GM23338 (cell line): ENCODE measurements at regions not wholly inside any gene's neighbourhood (a gene's known extent, or its start where the extent isn't known, plus 50 kb on each side); places are given as distances from the start of the nearest gene placed in this dataset.

Source experiments
- CREB1 ChIP-seq: fragments of 250-450 bp; sonication (Bioruptor Pico); IDR thresholded peaks from 2 replicates; pipeline ENCODE4 v1.5.0; 2020; ENCODE audit warnings: low read depth, mild to moderate bottlenecking, moderate library complexity
- CTCF ChIP-seq, 2 experiments: fragments of 200-600 bp in 1 of 2; sonication (generic) in 1 of 2; conservative IDR thresholded peaks; 2 replicates each; pipeline versions ENCODE4 v1.5.1 to v1.6.1; 2016 to 2017; ENCODE audit warnings: antibody characterized with exemption in 2 of 2, low read depth in 2 of 2, mild to moderate bottlenecking in 2 of 2, moderate library complexity in 1 of 2
- EZH2 ChIP-seq: fragments of 200-600 bp; sonication (generic); IDR thresholded peaks from one replicate; pipeline ENCODE4 v1.8.0; 2017; ENCODE audit warnings: antibody characterized with exemption, mild to moderate bottlenecking, low read depth; ENCODE audit not compliant: unreplicated experiment
- EZH2phosphoT487 ChIP-seq: fragments of 200-600 bp; sonication (generic); IDR thresholded peaks from one replicate; pipeline ENCODE4 v1.8.1; 2018; ENCODE audit warnings: antibody characterized with exemption; ENCODE audit not compliant: unreplicated experiment
- JUNB ChIP-seq: IDR thresholded peaks from one replicate; pipeline ENCODE4 v1.6.1; 2016; ENCODE audit warnings: antibody characterized with exemption; ENCODE audit not compliant: unreplicated experiment
- REST ChIP-seq: IDR thresholded peaks from one replicate; pipeline ENCODE4 v1.6.1; 2018; ENCODE audit warnings: antibody characterized with exemption; ENCODE audit not compliant: unreplicated experiment

- TF ChIP-seq EZH2: no peak
- no peak for TF ChIP-seq REST
- no peak for TF ChIP-seq CTCF (conservative IDR thresholded peaks at IDR 0.05; ENCODE audit: low read depth in 2 of 2)
- TF ChIP-seq CREB1 (CRISPR knock-in tag): no peak
- no peak for TF ChIP-seq JUNB
- no peak for TF ChIP-seq EZH2phosphoT487
Observed at GRCh38 chr4:67049446-67049845, 495.9 kb downstream of the CENPC start.
